MM.1S (cell line): ENCODE measurements at regions not wholly inside any gene's neighbourhood (a gene's known extent, or its start where the extent isn't known, plus 50 kb on each side); places are given as distances from the start of the nearest gene placed in this dataset.

ENCODE experiments used
- CTCF ChIP-seq: fragments of 300-600 bp; sonication (generic); IDR thresholded peaks from 2 replicates; pipeline ENCODE4 v1.5.1; 2016; ENCODE audit warnings: antibody characterized with exemption, low read length, mixed read lengths
- EZH2 ChIP-seq: fragments of 300-600 bp; sonication (generic); optimal IDR thresholded peaks from 2 replicates; pipeline ENCODE3; 2017; ENCODE audit warnings: low read depth, mild to moderate bottlenecking, antibody characterized with exemption, low read length, mixed read lengths

- TF ChIP-seq EZH2: no peak
- TF ChIP-seq CTCF: peak; percentile 84
Observed at GRCh38 chr11:37946155-37946766, 1348.2 kb upstream of the RAG2 start.
